ENCODE measurements at regions not wholly inside any gene's neighbourhood (a gene's known extent, or its start where the extent isn't known, plus 50 kb on each side); places are given as distances from the start of the nearest gene placed in this dataset.

GRCh38 chr15:93246266-93247242, 157.5 kb upstream of the RGMA start:
- no peak for TF ChIP-seq CTCF (IDR thresholded peaks at IDR 0.05)
- no peak for TF ChIP-seq POLR2A (IDR thresholded peaks at IDR 0.05)

Measured in testis (tissue), 2 donors.